GM19351 (cell line): ENCODE measurements at regions not wholly inside any gene's neighbourhood (a gene's known extent, or its start where the extent isn't known, plus 50 kb on each side); places are given as distances from the start of the nearest gene placed in this dataset.
"Not testable (repeated sequence)": the region's sequence is repeated elsewhere in the genome, so short reads cannot be mapped to it uniquely, and the experiment has no call there.

Experiments
- ATAC-seq: cut with Tn5 transposase; IDR thresholded peaks from one replicate; pipeline ENCODE4 v1.9.1; 2021; ENCODE audit warnings: mild to moderate bottlenecking, moderate library complexity; ENCODE audit not compliant: unreplicated experiment

- no peak for ATAC-seq
These were observed 541.9 kb downstream of the TBC1D22A start for GRCh38 chr22:47304191-47304831.

- no peak for ATAC-seq
These were observed 540.9 kb downstream of the TBC1D22A start for GRCh38 chr22:47303161-47303890.

GRCh38 chr22:47302587-47302986 is 540.1 kb downstream of the TBC1D22A start:
- not testable (repeated sequence) for ATAC-seq

- no peak for ATAC-seq
These were observed 539.5 kb downstream of the TBC1D22A start for GRCh38 chr22:47301820-47302475.

- no peak for ATAC-seq
These were observed 538.4 kb downstream of the TBC1D22A start for GRCh38 chr22:47300698-47301405.

DNA sequence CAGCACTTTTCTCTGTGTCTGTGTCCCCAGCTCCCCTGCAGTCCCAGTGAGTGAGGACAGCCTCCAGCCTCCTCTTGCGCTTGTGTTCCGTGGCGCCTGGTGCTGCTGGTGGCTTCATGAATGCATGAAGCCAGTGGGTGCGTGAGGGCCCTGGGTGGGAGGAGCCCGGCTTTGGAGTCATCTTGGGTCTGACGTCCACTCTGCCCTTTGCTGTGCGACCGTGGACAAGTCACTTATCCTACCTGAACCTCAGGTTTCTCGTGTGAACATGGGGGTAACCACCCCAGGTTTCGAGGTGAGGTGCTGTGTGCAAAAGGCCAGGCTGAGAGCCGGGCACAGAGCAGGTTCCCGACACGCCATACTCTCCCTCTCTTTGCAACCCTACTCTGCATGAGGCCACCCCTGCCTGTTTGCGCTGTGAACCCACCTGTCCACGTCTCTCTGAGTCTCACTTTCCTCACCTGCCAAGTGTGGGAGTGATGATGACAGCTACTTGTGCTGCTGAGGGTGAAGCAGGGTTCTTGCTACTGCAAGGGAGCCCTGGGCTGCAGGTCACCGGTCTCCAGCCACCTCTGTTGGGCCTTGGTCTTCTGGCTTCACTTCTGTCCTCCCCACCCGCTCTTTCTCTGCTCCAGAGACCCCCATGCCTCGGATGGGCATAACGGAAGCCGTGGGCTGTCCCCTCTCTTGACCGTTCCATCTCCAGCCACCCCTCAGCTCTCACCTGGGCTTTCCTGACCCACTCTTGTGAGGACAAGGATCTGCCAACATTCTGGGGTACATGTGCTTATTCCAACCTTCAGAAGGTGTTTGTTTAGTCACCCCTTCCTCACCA is 537.6 kb downstream of the TBC1D22A start:
- ATAC-seq = no peak

GRCh38 chr22:47299211-47299862 is 536.9 kb downstream of the TBC1D22A start:
- ATAC-seq = no peak

- no peak for ATAC-seq
These were observed 535.8 kb downstream of the TBC1D22A start for GRCh38 chr22:47298017-47298785.

GRCh38 chr22:47297261-47298016 is 535.0 kb downstream of the TBC1D22A start:
- no peak for ATAC-seq

DNA sequence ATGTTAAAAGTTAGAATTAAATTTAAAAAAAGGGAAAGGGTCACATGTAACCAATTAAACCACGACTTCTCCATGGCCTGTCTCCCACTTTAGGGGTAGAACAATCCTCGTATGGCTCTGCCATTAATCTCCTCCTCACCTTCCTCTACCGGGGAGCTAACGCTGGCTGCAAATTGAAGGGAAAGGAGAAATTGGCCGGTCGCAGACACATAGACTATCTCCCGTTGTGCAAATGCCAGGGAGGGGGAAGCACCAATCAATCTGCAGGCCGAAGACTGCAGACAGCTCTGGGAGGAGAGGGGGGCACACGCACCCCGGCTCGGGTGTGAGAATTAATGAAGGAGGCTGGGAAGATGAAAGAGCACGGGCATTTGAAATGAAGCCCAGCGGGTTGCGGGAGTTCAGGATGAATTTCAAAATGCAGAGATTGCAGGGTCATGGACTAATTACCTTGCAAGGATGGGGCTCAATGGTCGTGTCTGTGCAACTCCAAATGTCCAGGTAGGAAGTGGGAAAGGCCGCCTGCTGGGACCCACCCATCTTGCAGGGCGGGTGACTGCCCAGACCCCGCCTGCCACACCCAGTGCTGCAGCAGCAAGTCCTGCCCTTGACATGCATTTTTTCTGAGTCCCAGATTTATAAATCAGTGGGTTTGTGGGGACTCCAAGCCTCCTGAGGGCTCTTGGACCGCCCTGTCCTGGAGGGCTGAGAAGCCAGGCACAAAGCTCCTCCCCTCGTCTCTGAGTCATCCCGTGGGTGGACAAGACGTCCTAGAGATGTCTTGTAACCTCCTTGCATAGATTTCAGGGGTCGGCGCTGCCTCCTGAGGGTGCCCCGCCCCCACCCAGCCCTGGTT is 534.2 kb downstream of the TBC1D22A start:
- ATAC-seq = no peak

DNA sequence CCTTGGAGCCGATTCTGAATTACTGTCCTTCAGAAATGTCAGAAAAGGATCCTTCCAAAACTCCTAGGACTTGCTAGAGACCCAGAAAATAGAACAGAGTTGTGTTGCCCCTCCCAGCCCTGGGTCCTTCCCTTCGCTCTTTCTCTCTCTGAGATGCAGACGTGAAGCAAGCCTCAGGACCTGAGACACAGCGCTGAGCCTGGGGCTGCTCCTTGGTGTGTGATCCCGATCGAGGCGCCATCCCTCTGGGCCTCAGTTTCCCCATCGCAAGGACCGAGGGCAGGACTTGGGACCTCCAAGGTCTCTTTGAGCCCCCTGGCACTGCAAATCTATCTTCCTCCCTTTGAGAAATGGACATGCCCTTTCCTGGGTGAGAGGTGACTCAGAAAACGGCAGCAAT is 533.5 kb downstream of the TBC1D22A start:
- ATAC-seq = no peak

GRCh38 chr22:47295226-47295901 is 532.9 kb downstream of the TBC1D22A start:
- ATAC-seq = no peak

- no peak for ATAC-seq
These were observed 532.1 kb downstream of the TBC1D22A start for GRCh38 chr22:47294576-47294975.

DNA sequence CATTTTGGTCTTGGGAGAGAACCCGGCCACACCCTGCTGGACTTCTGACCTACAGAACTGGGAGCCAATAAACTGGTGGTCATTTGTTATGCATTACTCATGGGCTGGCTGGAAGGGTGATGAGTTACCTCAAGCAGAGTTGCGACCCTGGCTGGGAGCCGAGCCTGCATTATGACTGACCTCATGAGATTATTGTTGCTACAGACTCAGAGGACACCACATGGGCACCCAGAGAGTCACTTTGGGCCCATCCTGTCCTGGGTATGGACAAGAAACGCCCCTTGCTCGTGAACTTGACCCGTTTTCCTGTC is 531.7 kb downstream of the TBC1D22A start:
- ATAC-seq = no peak

DNA sequence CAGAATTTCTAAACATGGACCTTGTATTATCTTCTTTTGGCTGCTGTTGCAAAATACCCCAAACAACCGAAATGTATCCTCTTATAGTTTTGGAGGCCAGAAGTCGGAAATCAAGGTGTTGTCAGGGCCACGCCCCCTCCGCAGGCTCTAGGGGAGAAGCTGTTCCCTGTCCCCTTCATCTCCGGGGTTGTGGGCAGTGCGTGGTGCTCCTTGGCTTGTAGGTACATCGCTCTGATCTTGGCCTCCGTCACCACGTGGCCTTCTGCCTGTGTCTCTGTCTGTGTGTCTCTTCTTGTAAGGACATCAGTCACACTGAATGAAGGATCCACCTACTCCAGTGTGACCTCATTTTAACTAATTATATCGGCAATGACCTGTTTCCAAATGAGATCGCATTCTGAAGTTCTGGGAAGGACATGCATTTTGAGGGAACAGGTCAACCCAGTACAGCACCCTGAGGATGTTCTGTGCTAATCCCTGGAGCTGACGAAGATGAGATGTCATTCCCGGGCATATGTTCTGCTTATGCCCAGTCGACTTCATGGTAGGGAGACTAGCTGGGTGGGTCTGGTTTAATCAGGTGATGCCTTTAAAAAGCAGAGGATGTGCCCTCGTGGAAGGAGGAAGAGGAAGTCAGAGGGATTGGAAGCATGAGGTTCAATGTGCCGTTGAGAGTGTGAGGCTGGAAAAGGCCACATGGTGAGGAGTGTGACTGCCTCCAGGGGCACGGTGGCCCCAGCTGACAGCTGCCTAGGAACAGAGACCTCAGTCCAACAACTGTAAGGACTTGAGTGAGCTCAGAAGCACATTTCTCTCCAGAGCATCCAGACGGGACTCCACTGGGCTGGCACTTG is 531.1 kb downstream of the TBC1D22A start:
- ATAC-seq = no peak

GRCh38 chr22:47292546-47293320 is 530.3 kb downstream of the TBC1D22A start:
- no peak for ATAC-seq
